HG02870 (cell line): ENCODE measurements at regions not wholly inside any gene's neighbourhood (a gene's known extent, or its start where the extent isn't known, plus 50 kb on each side); places are given as distances from the start of the nearest gene placed in this dataset.
"Not testable (repeated sequence)": the region's sequence is repeated elsewhere in the genome, so short reads cannot be mapped to it uniquely, and the experiment has no call there.

Experiments used
- ATAC-seq: cut with Tn5 transposase; IDR thresholded peaks from one replicate; pipeline ENCODE4 v1.9.1; 2021; ENCODE audit warnings: mild to moderate bottlenecking, moderate library complexity; ENCODE audit not compliant: unreplicated experiment

DNA sequence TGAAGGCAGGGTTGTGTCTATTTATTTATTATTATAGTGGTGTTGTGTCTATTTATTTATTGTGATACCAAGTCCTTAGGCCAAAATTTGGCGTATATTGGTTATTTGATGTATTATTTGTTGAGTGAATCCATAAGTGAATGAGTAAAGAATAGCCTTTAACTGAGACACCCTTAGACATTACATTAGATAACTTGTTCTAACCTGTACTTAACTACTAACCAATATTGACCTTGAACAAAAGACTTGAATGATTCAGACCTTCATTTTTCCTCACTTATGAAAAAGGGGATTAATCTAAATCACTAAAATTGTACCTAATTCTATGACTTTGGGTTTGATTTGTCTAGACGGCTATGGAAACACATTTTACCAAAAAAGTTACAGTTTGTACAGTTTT lies 370.5 kb downstream of the JRKL start:
- ATAC-seq: no peak

DNA sequence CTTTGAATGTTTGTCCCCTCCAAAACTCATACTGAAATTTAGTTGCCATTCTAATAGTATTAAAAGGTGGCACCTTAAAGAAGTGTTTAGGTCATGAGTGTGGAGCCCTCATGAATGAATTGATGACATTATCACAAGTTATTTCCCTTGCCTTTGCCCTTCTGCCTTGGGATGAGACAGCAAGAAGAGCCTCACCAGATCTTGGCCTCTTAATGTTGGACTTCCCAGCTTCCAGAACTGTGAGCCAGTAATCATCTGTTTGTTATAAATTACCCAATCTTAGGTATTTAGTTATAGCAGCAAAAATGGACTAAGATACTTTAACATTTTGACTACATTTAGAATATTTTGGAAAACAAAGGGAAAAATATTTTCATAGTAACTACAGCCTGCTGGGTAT lies 371.0 kb downstream of the JRKL start:
- no peak for ATAC-seq

DNA sequence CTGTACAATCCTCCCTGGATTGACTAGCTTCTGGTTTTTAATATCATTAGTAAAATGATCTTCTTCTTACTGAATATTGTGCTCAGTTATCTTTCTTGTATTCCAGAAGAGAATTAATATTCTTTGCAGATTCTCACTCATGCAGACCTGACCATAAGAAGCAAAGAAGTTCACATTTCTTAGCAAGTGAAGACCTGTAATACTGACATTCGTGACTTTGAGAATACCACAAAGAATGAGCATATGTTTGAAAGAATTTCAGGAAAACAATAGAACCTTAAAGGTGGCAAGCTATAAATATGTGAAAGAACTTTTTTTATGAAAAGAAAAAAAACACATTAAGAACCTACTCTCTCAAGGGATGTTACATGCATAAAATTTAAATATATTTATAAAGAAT lies 371.6 kb downstream of the JRKL start:
- no peak for ATAC-seq

DNA sequence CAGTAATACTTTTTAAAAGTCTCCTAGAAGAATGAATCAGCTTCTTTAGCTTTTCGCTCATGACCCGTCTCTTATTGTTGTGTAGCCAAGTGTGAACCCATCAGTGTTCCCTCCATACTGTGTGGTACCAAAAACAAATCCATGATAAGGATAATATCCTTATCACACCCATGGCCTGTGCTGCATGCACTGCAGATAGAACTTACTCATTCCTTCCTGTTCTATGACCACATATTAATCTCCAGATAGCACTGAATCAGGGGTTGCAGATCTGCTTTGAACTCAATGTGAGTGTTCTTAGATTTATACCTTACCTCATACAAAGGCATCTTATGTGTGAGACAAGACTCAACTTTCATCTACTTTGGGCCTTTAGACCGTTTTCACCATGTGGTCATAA lies 373.4 kb downstream of the JRKL start:
- no peak for ATAC-seq

DNA sequence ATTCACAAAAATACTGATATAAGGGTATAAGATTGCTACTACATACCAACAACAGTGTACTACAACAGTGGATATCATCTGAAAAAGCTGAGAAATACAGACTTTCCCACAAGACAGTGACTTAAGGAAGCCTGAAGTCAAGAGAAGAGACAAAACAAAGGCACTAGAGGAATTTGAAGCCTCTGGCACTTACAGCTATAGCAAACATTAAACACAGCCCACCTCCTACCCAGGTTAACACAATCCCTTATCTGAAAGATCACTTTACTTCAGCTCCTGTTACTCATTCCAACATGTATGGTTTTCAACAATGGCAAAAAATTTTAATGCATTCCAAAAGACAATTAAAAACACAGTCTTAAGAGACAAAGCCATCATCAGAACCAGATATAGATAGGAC lies 388.5 kb downstream of the JRKL start:
- no peak for ATAC-seq

DNA sequence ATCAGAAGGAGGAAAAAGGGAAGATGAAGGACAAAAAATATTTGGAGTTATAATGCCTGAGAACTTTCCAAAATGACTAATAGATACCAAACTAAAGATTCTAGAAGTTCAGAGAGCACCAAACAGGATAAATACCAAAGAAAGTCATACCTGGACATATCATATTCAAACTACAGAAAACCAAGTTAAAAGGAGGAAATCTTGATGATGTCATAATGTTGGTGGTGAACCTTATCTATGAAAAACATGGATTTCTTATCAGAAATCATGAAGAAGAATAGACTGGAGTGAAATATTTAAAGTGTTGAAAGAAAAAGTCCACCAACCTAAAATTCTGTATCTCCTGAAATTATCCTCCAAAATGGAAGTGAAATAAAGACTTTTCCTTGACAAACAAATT lies 389.2 kb downstream of the JRKL start:
- ATAC-seq: no peak

DNA sequence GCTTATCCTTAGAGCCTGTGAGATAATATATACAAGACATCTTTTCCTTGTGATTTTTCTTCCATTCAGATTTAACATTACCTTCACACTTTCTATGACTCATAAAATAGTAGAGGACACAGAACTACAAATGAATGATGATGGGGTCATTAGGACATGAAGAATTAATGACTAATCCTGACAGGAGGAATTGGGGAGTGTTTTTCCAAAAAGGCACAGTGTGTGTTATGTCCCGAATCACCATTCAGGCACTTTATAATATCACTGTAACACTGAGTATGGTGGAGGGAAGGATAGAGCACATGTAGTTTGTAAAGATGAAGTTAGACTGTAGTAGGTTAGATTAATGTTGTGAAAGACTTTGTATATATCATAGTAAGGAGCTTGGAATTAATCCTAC lies 391.3 kb downstream of the JRKL start:
- ATAC-seq: no peak

DNA sequence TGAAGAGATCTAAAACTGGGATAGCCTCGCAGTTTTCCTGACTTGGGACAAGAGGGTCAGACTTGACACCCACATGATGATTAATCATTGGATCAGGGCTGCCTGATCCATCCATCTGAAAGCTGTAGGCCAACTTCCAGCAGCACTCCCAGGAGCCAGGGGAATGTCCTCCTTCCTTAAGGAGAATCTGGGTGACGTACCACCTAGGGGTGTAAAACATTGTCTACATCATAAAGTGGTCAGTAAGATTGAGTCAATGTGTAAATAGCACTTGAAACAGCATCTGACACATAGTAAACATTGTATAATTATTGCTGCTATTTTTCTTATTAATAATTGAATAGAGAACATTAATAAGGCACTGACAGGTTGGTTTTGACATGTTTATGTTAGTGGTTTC lies 392.8 kb downstream of the JRKL start:
- ATAC-seq: no peak

DNA sequence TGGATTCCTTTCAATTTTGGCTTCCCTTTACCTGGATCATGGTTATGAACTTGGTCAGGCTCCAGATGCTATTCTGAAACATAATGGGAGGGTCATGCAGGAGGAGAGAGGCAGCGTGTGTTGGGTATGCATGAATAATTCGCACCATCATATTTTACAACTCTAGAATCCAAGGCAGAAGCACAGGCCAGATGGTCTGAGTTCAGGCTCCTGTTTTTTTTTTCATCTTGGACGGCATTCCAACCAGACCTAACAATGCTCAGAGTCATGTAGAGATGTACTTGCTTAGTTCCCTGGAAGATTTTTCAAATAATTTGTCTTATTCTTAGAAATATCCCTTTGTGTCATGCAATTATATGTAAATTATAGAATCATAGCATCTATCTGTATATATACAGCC lies 393.5 kb downstream of the JRKL start:
- ATAC-seq: no peak

DNA sequence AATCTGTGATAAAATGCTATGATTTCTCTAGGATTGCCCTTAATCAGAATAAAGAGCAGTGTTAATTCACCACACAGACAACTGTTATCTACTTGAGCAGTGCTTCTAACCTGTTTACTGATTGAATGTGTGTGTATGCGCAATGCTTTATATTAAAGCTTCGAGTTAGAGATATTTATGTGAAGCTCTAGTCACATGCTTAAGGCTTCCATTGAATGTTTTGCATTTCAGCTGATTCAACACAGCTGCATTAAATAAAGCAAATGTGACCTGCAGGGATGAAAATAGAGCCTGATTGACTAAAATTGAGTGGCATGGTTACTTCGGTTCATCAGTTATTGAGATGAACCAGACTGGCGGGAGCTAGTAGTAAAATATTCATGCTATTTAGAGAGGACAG lies 395.3 kb downstream of the JRKL start:
- no peak for ATAC-seq

DNA sequence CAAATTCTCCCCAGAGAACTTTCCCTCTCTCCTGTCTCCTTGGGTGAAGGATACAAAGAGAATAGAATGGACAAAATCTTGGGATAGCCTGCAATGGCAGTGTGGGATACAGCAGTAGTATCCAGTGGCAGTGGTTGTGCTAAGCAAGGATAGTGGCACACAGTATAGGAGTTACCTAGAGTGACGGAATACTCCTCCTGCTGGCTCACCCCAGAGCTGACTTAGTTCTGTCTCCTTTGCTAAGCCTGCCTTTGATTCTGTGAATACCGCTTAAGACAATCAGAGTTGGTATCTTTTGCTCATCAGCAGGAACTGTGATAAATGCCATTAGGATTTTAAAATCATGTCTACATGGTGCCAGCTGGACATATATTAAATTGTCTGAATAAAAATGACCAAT lies 404.3 kb downstream of the JRKL start:
- ATAC-seq: no peak

DNA sequence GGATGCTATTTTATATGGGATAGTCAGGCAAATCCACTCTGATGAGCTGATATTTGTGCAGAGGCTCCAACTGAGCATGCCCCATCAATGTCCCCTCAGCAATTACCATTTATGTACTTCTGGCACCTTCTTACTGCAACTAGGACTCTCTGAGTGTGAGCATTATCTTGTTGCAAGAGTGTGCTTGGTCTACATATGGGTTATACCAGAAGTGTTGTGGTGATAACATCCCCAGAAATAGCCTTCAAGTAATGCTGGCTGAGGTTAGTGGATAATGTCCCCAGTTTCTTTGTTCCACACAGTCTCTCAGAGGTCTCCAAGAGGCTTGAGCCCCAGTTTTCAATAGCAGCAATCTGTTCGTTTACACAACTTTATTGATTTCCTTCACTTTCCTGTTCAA lies 408.6 kb downstream of the JRKL start:
- ATAC-seq: no peak

DNA sequence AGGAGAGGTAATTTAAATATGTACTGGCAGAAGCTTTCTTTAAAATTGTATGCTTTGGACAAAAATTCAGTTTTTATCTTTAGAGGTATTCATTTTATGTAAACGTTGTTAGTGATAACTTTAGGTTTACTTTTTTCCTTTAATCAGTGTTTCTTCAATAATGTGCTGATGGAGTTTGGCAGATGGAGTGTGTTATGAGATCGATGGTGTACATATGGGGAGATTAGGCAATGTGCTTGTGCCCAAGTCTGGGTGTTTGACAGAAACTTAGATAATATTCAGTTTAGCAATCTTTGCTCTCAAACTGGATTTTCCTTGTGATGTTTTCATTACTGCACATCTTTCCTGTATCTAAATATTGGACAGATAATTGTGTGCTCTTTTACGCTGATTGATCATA lies 425.4 kb downstream of the JRKL start:
- no peak for ATAC-seq

DNA sequence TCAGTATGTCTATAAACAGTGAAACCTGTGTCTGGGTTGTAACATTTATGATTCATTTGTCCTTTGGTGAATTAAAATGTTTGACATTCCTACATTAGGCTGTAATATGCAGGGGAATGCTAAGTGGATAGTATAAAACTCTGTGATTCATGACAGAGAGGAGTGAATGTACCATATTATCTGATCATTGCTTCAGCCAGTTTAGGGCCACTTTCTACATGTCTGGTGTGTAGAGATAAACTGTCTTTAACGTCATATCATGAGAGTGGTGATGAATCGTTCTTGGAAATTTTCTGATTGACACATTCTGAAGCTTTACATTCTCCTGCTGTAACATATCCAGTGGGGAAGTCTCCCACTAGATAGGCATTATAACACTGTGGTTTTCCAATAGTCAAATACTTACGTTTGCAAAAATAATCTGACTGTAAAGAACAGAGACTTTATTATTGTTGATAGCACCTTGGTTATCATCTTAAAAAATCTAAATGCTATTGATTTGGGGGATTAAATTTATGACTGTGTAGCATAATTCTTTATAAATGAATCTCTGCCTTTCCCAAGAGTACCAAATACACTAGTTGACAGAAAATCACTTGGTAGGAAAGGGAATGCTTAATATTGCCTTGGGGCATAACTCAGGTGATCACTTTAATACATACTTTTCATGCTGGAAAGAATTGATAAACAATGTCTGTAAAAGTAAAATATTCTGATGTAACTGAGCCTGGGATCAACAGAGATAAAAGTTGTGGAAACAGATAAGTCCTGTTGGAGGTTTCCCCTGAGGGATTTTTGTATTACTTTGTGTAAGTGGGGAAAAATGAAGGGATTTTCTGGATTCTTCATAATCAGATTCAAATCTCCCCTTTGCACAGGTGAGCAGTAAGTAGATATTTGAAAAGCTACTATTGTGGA lies 427.9 kb downstream of the JRKL start:
- no peak for ATAC-seq

DNA sequence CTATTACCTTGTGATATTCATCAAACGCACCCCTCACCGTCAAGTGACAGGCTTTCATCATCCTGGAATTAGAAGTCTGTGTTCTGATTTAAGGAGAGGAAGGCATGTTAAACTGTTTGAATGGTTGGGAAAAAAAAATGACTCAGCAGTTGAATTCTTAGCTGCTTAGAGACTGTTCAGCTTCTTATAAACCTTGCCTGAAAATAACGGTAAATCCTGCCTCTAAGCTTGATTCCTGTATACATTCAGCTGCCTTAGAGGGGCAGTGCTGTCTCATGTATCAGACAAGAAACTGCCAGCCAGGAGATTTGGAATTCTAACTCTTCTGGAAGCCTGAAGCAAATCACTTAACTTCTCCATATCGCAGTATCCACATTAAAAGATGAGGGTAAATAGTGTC lies 437.4 kb downstream of the JRKL start:
- ATAC-seq: no peak

DNA sequence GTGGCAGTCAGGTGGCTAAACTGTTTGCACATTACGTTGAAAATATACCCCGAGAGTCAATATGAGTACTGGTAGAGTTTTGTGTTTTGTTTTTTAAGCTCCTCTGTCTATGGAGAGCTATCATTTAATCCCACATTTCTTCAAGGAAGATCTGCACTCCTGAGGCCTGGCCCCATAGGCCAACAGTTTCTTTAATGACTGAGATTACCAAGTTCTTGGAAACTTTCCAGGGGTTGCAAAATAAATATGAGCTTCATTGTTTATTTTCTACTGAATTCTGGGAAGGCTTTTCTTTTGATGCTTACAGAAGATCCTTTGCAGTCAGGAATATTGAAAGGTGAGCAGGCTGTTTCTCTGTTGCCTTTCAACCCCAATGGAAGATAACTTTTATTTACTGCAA lies 452.0 kb downstream of the JRKL start:
- no peak for ATAC-seq

DNA sequence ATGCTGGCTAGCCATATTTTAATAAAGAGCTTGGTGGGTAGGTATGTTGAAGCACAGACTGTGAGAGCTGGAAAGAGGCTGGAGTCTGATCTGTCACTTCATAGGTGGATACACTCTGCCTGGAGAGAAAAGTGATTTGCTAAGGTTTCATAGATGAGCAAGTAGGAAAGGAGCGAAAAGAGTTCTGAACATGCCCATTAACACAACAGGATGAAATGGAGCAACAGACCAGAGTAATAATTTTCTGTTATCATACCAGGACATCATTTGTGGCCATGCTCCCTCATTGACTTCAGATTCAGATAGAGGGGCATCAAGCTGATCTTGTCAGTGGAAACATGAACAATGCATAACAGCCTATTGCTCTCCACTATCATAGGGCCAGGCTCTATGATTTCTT lies 452.9 kb downstream of the JRKL start:
- no peak for ATAC-seq

DNA sequence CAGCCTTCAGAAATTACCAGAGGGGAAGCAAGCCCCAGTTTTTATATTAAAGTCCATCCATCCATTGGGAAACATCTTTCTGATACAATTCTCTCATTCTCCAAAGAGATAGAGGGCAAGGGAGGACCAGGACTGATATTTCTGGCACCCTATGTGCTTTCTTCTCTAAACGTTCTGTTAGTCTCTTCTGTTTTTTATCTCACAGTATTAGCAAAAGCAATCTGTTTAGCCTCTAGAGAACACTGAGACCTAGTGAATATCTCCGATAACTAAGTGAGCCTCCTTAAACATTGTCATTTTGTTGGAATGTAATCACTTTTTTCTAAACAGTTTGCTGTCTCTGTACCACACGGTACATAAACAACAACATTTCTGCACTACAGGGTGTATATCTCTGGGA lies 464.6 kb downstream of the JRKL start:
- no peak for ATAC-seq

DNA sequence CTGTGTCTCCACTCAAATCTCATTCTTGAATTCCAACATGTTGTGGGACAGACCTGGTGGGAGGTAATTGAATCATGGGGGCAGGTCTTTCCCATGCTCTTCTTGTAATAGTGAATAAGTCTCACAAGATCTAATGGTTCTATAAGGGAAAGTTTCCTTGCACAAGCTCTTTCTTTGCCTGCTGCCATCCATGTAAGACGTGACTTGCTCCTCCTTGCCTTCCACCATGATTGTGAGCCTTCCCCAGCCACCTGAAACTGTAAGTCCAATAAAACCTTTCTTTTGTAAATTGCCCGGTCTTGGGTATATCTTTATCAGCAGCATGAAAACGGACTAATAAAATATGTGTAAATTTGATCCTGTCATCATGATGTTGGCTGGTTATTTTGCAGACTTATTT lies 471.9 kb downstream of the JRKL start:
- not testable (repeated sequence) for ATAC-seq

DNA sequence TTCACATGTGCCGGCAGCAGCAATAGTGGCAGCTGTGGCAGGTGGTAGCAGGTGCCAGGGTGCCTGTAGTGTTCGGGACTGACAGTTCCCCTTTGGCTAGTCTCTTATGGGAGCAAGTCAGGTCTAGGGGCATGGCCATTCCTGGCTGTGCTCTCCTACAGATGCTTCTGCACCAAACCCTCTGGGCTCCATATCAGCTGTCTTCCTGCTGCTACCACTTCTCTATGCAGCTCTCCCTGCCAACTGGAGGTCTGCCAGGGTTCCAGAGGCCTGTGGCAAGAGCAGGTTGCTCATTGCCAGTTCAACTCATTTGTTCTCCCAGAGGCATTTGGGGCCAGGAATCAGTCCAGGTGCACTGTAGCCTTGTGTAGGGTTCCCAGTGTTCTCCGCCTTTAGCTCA lies 473.7 kb downstream of the JRKL start:
- ATAC-seq: no peak

DNA sequence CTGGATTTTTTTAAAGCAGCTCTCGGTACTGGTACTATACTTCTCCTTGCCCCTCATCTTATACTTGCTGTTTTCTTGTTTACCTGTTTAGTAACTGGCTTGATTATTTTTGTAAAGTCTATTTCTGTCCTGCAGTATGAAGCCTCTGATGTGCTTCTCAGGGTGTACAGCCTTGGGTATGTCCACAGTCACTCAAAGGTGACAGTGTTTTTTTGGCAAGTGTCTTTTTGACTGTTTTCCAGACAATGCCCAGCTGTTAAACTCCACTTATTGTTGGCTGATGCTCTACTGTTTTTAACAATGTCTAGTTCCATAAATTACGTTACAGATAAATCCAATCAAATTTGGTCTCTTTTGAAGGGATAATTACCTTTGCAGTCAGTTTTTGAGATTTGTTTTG lies 475.2 kb downstream of the JRKL start:
- no peak for ATAC-seq

DNA sequence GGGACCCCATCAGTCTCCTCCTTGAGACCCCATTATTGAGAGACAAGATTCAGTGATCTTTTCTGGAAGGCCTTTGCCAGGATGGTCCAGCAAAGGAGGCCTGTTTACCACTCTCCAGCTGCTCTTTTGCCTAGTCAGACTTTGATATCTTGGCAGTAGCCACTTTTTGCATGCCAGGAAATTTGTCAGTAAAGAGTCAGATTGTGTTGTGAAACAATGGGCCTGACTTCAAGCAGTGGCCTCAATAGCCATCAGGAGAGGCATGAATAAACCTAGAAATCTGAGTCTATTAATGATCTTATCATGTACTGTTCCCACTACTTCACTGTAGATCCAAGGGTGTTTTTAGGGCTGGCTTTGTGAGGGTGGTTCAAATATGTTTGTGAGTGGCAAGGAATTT lies 479.4 kb downstream of the JRKL start:
- ATAC-seq: no peak

DNA sequence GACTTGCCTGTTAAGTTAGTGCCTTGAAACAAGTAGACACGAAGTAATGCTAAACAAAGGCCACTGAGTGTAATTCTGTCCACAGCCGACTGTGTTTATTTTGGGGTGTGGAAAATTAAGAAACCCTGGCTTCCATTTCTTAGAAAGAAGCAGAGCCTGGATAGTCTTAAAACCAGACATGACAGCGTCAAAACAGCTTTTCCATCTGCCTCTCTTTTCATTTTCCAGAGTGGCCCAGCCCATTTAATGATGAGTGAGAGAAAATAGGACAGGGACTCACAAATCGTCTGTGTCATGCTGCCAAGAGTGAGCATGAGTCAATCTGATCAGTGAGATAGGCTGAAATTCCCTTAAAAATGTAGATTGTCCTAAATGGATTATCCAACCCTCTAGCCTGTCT lies 485.9 kb downstream of the JRKL start:
- ATAC-seq: no peak
